AG08395 (cell line): ENCODE measurements at regions not wholly inside any gene's neighbourhood (a gene's known extent, or its start where the extent isn't known, plus 50 kb on each side); places are given as distances from the start of the nearest gene placed in this dataset.
"Not testable (repeated sequence)": the region's sequence is repeated elsewhere in the genome, so short reads cannot be mapped to it uniquely, and the experiment has no call there.

Experiments used
- DNase-seq: peaks from one replicate; pipeline ENCODE4 v3.0.0; 2012; ENCODE audit warnings: mixed read lengths, low spot score

- not testable (repeated sequence) for DNase-seq
These were observed 304.2 kb downstream of the GOLGA6L6 start for GRCh38 chr15:20237256-20238020.

GRCh38 chr15:20235728-20236127 is 305.9 kb downstream of the GOLGA6L6 start:
- DNase-seq, result not testable (repeated sequence)

DNA sequence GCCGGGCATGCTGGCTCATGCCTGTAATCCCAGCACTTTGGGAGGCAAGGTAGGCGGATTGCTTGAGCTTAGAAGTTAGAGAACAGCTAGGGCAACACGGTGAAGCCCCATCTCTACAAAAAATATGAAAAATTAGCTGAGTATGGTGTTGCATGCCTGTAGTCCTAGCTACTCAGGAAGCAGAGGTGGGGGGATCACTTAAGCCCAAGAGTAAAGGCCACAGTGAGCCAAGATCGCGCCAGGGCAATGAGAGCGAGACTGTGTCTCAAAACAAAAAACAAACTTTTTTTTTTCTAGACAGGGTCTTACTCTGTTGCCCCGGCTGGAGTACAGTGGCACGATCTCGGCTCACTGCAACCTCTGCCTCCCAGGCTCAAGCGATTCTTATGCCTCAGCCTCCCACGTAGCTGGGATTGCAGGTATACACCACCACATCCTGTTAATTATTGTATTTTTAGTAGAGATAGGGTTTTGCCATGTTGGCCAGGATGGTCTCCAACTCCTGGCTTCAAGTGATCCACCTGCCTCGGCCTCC is 307.5 kb downstream of the GOLGA6L6 start:
- DNase-seq, result not testable (repeated sequence)

- not testable (repeated sequence) for DNase-seq
These were observed 309.1 kb downstream of the GOLGA6L6 start for GRCh38 chr15:20232457-20232856.

DNA sequence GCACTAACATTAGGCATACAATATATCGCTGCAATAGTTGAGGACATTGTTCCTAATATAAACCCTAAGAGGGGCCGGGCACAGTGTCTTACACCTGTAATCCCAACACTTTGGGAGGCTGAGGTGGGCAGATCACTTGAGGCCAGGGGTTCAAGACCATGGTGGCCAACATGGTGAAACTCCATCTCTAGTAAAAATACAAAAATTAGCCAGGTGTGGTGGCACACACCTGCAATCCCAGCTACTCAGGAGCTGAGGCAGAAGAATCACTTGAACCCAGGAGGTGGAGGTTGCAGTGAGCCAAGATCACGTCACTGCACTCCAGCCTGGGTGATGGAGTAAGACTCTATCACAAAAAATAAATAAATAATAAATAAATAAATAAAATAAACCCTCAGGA is 310.9 kb downstream of the GOLGA6L6 start:
- DNase-seq, result not testable (repeated sequence)

DNA sequence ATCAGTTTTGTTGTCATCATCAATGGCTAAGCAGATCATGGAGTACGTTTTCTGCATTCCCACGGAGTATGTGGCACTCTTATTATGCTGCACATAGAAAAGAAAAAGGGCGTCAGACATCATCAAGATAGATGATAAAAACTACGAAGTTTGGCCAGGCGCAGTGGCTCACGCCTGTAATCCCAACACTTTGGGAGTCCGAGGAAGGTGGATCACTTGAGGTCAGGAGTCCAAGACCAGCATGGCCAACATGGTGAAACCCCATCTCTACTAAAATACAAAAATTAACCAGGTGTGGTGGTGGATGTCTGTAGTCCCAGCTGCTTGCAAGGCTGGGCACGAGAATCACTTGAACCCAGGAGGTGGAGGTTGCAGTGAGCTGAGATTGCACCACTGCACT is 312.8 kb downstream of the GOLGA6L6 start:
- DNase-seq, result not testable (repeated sequence)

DNA sequence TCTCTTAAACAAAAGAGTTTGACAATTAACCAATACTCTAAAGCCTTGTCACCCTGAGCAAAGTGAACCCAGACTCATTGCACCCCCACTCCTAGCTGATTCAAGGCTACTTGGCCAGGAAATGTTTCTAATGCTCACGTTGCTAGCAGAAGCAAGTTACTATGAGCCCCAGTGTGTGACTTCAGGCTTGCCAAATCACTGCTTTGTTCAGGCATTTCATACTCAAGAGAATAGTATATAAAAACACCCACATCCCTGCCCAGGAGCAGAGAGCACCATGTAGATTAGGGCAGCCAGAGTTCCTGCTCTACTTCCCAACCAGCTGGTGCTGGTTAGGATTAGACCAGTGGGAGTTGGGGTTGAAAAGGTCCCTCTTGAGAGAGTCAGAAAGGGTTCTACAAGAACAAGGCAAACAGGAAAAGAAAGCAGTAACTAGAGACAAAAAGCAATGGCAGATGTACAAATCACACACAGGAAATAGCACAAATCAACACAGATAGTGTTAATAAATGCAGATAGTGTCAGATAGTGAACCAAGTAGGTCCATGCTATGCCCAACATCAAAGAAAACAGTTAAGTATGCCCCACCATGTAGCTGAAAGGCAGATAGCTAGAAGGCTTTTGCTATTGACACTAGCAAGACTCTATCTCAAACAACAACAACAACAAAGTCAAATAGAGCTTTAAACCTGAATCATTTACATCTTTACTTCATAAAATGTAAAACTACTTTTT is 314.3 kb downstream of the GOLGA6L6 start:
- DNase-seq, result not testable (repeated sequence)

- not testable (repeated sequence) for DNase-seq
These were observed 315.1 kb downstream of the GOLGA6L6 start for GRCh38 chr15:20226531-20226930.

DNA sequence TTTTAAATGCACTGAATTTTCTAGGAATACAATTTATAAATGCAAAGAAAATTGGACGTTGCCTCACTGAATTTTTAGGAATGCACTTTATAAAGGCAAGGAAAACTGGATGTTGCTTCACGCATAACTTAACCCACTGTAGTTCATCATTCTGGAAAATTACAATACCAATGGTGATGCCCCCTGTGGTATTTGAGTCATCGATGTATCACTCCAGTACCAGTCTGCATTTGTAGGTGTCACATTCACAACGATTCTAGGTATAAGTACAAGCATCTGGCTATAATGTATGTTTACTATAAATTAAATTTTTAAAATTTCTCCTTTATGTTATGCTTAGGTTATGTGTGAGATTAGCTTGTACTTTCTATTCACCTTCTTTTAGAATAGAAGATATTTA is 320.5 kb downstream of the GOLGA6L6 start:
- not testable (repeated sequence) for DNase-seq

DNA sequence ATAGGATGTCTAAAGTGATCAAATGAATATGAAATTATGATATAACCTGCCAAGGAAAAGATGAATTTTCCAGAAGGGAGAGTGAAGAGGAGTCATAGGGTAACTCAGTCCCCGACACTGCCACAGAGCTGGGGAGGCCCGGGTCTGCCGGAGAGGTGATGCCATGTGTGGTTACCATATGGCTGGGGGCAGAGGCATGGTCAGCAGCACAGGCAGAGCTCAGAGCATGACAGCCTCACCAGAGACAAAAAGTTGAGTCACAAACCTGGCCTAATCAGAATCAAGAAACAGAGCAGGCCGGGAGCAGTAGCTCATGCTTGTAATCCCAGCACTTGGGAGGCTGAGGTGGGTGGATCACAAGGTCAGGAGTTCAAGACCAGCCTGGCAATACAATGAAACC is 322.4 kb downstream of the GOLGA6L6 start:
- DNase-seq, result not testable (repeated sequence)

DNA sequence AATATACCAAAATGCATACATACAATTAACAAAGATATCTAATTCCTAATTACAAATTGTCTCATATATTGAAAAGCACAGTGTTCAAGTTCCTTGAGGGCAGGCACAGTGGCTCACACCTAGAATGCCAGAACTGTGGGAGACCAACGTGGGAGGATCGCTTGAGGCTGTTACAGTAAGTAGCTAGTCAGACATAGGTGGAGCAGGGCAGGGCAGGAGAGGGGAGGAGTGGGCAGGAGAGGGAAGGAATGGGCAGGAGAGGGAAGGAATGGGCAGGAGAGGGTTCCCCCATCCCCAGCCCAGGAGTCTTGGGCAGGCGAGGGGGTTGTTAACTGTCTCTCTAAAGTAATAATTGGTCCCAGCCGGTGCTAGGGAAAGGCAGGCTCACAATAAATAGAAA is 325.9 kb downstream of the GOLGA6L6 start:
- not testable (repeated sequence) for DNase-seq

DNA sequence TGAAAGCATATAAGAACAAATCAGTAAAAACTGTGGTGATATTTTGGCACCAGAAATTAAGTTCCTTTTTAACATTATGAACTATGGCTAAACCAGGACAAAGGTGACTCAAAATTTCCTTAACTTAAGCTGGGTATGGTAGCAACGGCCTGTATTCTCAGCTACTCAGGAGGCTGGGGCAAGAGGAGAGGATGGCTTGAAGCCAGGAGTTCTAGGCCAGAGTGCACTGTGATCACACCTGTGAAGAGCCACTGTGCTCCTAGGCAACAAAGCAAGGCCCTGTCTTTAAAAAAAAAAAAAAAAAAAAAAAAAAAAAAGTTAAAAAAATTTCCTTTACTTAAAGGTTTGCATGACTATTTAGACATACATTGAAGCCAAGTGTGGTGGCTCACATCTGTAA is 327.5 kb downstream of the GOLGA6L6 start:
- not testable (repeated sequence) for DNase-seq

DNA sequence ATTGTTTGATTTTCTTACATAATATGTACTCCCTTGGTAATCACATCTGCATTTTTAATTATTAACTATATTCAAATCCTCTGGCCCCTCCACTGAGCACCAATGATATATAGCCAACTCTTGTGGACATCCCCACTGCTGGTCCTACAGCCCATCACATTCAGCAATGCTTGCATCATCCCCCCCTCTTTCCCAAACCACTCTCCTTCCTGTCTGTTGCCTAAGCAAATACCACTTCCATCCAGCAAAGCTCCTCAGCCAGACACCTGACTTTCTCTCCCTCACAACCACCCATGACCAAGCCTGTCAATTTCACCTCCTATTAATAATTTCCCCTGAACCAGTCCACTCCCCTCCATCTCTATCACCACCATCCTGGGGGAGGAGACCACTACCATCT is 330.1 kb downstream of the GOLGA6L6 start:
- DNase-seq, result not testable (repeated sequence)

DNA sequence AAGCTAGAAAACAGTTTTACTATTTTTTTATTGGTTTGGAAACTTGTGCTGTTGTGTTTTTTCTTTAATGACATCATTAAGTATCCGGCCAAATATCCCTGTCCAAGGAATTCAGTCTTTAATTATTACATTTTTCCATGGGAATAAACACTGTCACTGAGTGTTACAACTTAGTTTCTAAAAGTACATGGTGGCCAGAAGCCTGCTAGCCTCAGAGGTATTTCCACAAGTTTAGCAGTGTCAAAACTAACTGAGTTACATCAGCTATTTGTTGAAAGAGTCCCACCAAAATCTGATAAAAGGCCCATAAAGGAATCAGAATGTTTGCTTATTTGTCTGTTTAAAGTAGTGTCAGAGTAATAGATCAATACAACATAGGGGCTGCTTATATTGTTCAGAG is 331.6 kb downstream of the GOLGA6L6 start:
- not testable (repeated sequence) for DNase-seq

DNA sequence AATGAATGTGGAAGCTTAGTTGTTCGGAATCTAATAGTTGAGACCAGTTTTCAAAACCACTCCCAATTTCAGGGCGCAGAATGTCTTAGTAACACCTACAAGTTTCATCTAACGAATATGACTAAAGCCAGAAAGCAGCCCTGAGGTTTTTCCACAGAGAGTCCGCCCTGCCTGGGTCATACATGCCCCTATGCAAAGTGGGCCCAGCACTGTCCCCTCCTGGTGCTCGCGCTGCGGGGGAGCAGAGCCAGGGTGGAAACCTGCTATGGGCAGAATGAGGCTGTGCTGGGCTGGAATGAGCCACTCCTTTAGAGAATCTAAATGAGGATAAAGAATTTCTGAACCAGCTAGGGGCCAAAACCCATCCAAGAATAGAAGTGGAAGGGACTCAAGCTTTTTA is 334.0 kb downstream of the GOLGA6L6 start:
- not testable (repeated sequence) for DNase-seq

DNA sequence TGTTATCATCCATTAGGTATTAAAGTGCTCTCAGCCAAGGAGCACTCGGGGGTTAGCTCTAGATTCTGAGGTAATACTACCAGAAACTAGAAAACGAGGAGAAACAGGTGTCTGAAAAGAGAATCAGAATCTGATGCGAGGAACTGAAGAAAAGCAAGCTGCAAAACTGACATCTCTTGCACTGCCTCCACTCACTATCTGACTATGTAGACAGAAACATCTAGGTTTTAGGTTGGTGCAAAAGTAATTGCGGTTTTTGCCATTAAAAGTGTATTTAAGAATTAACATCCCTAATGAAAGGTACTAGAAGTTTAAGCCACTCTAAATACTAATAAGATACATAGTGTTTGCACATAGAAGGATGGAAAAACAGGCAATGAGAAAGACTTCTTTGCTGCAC is 334.4 kb downstream of the GOLGA6L6 start:
- not testable (repeated sequence) for DNase-seq

DNA sequence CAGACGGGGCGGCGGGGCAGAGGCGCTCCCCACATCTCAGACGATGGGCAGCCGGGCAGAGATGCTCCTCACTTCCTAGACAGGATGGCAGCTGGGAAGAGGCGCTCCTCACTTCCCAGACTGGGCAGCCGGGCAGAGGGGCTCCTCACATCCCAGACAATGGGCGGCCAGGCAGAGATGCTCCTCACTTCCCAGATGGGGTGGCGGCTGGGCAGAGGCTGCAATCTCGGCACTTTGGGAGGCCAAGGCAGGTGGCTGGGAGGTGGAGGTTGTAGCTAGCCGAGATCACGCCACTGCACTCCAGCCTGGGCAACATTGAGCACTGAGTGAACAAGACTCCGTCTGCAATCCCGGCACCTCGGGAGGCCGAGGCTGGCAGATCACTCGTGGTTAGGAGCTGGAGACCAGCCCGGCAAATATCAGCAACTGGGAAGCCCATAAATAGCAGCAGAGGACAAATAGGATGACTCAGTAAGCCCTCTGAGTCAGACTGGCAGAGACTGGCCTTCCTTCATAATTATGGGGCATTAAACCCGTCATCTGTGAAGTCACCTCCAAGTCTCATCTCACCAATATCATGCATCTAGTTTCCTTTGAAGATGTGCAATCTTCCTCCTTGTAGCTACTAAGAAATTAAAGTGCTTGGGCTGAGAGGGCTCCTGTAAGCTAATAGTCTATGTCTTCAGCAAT is 337.3 kb downstream of the GOLGA6L6 start:
- not testable (repeated sequence) for DNase-seq

- not testable (repeated sequence) for DNase-seq
These were observed 337.9 kb downstream of the GOLGA6L6 start for GRCh38 chr15:20203649-20204150.

- DNase-seq, result not testable (repeated sequence)
These were observed 346.9 kb downstream of the GOLGA6L6 start for GRCh38 chr15:20194591-20195198.

DNA sequence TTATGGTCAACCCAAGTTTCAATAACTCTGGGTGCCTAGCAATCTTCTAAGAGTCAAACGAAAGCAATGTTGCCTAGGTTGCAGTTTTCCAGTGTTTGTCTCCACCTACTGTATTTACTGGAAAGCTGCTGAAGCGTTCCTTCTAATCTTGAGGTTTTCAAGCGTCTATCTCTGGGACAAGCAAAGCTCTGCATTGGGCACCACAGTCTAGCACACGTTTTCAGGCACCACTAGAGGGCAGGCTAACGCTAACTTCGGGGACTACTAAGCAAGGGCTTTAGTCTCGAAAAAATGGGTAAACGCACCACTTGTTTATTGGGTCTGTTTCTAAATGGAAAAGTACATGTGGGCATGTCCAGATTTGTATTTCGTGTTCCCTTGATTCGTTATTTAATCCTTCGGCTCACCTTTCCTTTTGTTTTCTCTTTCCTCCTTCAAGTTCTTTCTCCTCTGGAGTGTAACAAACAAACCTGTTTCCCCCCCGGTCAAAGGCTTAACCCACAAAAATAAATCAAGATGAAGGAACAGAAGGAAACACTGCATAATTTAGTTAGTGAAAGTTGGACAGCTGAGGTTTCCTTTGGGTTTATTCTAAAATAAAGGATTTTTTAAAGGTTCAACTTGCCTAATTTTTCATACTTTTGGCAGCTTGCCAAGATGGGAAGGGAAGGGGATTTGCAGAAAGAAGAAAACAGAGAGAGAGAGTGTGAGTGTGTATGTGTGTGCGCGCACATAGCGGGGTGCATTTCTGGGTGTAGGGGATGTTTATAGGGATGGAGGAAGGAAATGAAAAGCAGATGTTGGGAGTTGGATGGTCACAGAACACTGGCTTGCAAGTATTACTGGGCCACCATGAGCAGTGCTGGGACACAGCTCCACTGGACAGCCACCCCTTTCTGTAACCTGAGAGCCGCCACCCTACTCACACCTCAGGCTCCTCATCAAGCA is 348.3 kb downstream of the GOLGA6L6 start:
- DNase-seq, result not testable (repeated sequence)
